ENCODE measurements at regions not wholly inside any gene's neighbourhood (a gene's known extent, or its start where the extent isn't known, plus 50 kb on each side); places are given as distances from the start of the nearest gene placed in this dataset.

DNA sequence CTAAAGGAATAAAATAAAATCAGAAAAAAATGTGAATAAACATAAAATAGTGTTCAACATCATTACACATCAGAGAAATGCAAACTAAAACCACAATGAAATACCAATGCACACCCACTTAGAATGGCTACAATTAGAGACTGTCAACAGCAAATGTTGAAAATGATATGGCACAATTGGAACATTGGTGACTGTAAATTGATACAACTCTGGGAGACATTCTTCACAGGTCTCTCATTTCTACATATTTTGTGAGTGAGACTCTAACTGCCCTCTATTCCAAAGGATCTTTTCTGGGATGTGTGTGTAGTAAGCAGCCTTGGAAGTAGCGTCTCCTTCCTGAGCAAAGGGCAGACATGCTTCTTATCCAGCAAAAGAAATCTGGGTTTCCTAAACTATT lies 323.0 kb downstream of the FBXO15 start:
- H3K27ac ChIP-seq: no peak overlapping the region
- no peak for DNase-seq (ENCODE audit: low spot score)
- no peak overlapping the region for H3K4me3 ChIP-seq
- TF ChIP-seq, protein P1, sequence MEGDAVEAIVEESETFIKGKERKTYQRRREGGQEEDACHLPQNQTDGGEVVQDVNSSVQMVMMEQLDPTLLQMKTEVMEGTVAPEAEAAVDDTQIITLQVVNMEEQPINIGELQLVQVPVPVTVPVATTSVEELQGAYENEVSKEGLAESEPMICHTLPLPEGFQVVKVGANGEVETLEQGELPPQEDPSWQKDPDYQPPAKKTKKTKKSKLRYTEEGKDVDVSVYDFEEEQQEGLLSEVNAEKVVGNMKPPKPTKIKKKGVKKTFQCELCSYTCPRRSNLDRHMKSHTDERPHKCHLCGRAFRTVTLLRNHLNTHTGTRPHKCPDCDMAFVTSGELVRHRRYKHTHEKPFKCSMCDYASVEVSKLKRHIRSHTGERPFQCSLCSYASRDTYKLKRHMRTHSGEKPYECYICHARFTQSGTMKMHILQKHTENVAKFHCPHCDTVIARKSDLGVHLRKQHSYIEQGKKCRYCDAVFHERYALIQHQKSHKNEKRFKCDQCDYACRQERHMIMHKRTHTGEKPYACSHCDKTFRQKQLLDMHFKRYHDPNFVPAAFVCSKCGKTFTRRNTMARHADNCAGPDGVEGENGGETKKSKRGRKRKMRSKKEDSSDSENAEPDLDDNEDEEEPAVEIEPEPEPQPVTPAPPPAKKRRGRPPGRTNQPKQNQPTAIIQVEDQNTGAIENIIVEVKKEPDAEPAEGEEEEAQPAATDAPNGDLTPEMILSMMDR (IDR thresholded peaks at IDR 0.05): no peak

DNA sequence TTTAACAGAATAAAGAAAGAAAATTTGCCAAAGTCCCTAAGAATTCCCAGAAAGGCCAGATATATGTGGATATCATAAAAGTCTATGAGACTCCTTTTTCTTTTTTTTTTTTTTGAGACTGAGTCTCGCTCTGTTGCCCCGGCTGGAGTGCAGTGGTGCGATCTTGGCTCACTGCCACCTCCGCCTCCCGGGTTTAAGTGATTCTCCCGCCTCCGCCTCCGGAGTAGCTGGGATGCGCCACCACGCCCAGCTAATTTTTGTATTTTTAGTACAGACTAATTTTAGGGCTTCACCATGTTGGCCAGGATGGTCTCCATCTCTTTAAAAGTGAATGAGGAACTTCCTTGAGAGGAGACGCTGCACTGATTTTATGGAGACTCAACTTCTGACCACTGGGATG lies 335.2 kb downstream of the FBXO15 start:
- DNase-seq (ENCODE audit: low spot score): no peak
- Histone ChIP-seq H3K4me3 (no peak overlapping the region), H3K27ac (no peak overlapping the region)
- TF ChIP-seq, protein P1 (IDR thresholded peaks at IDR 0.05): no peak

DNA sequence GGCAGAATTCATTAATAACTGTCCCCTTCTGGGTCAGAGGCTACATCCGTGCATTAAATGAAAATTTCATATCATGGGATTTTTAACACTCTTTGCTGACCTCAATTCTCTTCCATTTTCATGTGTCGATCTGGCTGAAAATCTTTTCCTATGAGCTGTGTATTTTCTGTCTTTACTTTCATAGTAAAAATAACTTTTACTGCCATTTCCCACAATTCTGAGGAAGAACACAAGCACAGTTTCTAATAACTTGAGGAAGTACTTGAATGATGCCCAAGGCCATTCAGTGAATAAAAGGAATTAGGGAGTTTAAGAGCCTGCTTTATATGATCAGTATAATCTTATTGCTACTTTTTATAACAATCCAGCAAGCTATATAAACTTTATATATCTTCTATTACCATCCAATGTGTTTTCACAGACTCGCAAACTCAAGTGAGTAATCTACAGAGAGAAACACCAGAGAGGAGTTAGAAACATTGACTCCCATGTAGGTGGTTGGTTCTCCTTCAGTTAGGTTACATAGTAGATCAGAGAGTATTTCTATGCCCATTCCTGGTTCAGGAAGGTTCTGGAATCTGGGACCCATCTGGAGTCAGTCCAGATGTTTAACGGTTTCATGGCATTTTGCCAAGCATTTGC lies 340.0 kb downstream of the FBXO15 start:
- H3K27ac ChIP-seq: no peak overlapping the region
- TF ChIP-seq, protein P1 (IDR thresholded peaks at IDR 0.05): no peak
- no peak for DNase-seq (ENCODE audit: low spot score)
- no peak overlapping the region for H3K4me3 ChIP-seq

DNA sequence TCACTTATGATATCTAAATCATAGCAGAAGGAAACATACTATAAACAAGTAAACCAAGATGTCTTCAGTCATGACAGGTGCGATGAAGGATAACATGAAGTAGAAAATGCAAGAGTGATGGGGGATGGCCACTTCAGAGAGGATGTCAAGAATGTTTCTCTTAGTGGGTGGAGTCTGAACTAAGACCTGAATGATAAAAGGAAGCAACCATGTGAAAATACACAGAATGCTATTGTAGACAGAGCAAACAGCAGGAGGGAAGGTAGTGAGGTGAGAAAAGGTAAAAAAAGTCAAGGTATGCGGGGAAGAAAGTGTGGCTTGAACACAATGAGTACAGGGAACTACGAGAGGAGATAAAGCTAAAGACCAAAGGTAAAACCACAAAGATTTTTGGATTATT lies 341.6 kb downstream of the FBXO15 start:
- Histone ChIP-seq H3K27ac (no peak overlapping the region), H3K4me3 (no peak overlapping the region)
- TF ChIP-seq, protein P1 (IDR thresholded peaks at IDR 0.05): no peak
- DNase-seq (ENCODE audit: low spot score): no peak

DNA sequence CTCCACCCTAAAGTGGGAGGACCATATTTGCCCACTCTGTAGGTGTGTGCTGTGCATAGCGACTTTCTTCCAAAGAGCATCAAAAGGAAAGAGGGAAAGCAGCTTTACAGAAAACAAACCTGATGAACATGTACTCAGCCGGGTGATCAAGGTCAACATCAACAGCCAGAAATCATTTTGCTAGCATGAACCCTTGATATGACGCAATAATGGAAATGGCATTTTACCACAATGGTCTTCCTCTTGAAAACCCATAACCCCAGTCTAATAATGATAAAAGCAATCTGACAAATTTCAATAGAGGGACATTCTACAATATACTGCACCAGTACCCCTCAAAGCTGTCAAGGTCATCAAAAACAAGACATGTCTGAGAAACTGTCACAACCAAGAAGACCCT lies 350.2 kb downstream of the FBXO15 start:
- TF ChIP-seq, protein P1 (IDR thresholded peaks at IDR 0.05): no peak
- H3K4me3 ChIP-seq: no peak overlapping the region

DNA sequence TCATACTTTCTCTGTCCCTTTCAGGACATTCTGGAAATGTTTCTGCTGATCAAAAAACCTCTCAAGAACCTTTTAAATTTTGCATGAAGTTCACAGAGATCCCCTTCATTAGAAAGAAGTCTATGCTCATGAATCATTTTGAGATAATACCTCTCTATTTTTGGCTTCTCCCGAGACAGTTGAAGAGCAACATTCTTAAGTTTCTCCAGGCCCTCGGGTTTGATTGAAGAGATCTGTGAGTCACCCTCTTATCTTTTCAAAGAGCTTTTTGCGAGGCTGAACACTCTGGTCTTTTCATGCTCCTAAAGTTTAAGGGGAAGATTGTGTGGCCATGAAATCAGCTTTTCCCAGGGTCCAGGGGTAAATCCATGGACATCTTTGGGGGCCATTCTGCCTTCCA lies 354.2 kb downstream of the FBXO15 start:
- DNase-seq (ENCODE audit: low spot score): no peak
- TF ChIP-seq, protein P1 (IDR thresholded peaks at IDR 0.05): no peak
- Histone ChIP-seq H3K27ac (no peak overlapping the region), H3K4me3 (no peak overlapping the region)

More for the DNA sequence above, 350.2 kb downstream of the FBXO15 start:
- no peak overlapping the region for H3K27ac ChIP-seq
- no peak for DNase-seq (ENCODE audit: low spot score)

DNA sequence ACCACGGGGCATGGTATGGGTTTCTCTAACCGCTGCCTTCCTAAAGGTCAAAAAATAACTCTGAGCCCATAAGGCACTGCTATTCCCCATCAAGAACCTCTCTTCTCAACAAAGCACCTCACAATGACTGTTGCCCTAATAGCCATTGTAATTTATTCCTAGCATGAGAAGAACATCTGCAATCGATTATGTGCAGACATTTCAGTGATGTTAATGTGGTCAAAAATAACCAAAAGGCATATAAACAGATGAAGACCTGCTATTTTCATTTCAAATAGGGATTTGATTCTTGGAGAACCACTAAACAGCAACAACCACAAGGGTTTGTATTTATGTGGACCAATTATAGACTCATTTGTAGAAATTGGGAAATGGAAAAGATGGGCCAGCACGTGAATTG lies 356.6 kb downstream of the FBXO15 start:
- Histone ChIP-seq H3K27ac (no peak overlapping the region), H3K4me3 (no peak overlapping the region)
- TF ChIP-seq, protein P1 (IDR thresholded peaks at IDR 0.05): no peak
- DNase-seq (ENCODE audit: low spot score): no peak

Data from coronary artery (tissue), 2 donors.